Esophagus mucosa (tissue), 1 donor: ENCODE measurements at regions not wholly inside any gene's neighbourhood (a gene's known extent, or its start where the extent isn't known, plus 50 kb on each side); places are given as distances from the start of the nearest gene placed in this dataset.

Source experiments
- ATAC-seq: fragments of 200-7000 bp; cut with Tn5 transposase; one replicate; pipeline ENCODE4 v1.9.1; 2020
- donor health status: DM: yes; HTN: yes; CAD: no.

DNA sequence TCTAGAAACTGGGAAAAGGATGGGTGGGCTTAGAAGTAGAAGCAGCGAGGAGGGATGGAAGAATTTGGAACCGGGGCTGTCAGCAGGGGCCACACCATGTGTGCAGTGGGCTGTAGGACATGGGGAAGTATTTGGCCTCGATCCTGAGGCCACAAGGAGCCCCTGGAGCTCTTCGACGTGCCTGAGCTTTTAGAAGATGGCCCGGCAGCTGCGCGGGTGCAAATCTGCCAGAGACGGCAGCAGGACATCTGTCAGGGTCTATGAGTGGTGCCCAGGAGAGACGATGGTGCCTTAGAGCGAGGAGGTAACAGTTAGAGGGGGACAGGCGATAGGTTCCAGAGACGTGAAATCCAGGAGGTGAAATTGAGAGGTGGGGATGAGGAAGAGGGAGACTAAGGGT, 321.1 kb downstream of the UACA start:
- ATAC-seq: no peak

DNA sequence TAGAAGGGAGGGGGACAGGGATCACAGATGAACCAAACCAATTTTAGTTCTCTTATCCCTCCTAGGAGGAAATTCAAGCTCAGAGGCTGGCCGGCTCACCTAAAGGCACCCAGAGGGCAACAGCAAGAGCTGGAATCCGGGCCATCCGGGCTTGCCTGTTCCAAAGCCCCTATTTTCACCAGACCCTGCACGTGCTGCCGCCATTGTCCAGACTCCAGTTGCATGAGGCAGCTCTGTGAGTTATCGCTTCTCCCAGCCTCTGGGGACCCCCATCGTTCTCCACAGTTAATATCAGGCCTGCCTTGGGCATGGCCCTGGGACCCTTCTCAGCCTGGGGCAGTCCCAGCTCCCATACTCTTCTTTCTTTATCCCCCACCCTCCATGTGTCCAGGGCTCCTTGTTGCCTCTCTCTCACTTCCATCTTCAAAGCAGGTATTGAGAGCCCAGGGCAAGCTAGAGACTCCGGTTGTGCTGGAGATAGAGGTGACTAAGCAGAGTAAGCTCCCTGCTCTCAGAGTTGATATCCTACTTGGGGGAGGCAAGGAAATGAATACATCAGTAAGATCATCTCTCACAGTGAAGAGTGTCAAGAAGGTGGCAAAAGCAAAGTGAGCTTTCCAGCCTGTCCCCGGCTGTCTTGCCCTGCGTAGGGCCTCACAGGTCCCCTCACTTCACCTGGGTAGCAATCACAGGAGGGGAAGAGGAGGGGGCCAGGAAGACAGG, 322.8 kb downstream of the UACA start:
- peak; percentile 17 for ATAC-seq

DNA sequence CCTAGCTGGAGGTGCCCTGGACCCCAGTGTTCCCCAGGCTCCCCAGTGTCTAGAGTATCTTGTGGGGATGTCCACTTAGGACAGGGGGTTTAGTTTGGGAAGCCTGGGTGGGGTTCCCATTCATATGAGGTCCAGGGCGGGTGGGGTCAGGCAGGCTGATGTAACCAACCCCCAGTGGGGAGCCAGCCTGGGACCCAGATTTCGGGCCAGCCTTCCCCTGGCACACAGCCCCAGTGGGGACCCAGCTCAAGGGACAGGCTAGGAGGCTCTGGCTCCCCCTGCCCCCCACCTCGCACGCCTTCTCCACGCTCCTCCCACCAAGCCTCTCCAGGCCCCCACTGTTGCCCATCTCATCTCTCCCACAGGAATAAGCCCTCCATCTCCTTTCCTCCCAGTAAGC, 323.5 kb downstream of the UACA start:
- no peak for ATAC-seq

DNA sequence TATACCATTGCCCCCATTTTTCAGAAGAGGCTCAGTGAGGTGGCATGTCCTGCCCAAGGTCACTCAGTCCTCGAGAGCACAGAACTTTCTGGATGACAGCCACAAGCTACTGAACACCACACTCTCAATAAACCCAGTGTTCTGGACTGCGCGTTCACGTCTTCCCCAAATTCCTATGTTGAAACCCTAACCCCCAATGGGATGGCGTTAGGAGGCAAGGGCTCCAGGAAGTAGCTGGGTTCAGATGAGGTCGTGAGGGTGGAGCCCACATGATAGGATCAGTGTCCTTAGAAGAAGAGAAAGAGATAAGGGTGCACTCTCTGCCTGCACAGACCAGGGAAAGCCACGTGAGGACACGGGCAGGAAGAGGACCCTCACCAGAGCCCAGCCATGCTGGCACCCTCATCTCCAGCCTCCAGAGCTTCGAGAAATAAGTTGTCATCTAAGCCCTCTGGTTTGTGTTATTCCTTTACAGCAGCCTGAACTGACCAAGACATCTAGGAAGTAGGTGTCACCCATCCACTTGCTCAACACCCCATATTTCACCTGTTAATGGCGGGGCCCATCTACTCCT, 324.0 kb downstream of the UACA start:
- no peak for ATAC-seq

DNA sequence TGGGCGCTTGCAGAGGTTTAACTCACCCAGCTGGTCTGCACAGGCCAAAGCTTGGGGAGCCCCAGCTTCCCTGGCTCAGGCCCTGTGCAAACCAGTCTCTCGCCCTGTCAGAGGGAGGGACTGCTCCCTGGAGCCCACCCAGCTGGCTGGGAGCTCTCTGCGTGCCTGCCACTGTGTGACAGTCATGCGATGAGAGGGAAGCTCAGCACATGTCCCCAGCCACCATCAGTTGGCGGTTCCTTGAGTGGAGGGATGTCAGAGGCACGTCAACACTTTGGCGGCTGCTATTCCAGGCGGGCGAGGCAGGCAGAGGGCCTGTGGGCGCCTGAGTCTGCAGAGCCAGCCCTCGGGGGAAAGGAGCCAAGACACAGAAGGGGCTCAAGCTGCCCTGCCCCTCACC, 324.6 kb downstream of the UACA start:
- ATAC-seq: peak; percentile 22

DNA sequence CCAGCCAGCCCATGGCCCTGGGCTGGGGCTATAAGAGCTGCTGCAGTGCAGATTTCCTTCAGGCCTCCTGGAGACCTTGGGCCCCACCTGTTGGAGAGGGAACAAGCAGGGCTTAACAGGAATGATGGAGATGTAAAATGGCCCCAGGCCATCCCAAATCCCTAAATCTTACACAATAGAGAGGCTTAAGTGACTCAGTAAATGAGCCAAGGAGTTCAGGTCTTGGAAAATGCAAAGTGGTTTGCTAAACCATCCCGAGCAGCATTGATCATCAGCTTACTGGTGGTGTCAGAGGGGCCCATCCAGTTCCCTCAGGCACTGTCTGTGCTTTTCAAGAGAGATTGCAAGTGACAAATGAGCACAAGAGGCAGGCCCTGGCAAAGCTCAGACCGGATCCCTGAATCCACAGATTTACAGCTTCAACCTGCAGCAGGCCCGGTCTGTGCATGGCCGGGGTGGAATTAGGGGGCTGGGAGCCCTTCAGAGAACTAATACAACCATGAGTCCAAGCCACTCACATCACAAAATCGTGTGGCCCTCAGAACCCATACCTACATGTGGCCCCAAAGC, 325.4 kb downstream of the UACA start:
- peak; percentile 79 for ATAC-seq

DNA sequence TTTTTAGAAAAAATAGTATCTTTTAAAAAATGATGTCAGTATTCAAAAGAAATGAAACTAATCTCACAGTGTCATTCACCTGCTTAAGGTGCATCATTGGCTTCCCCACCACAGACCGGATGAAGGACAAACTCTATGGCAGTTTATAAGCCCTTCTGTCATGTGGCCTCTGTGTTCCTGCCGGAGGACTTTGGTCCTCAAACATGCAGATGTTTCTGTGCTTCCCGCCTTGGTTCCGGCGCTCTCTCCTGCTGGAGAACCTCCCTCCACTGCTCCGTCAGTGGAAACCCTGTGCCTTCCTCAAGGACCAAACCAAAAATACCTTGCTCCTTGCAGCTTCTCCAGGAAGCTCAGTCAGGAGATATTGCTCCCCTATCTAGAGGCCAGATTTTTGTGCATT, 326.3 kb downstream of the UACA start:
- no peak for ATAC-seq

DNA sequence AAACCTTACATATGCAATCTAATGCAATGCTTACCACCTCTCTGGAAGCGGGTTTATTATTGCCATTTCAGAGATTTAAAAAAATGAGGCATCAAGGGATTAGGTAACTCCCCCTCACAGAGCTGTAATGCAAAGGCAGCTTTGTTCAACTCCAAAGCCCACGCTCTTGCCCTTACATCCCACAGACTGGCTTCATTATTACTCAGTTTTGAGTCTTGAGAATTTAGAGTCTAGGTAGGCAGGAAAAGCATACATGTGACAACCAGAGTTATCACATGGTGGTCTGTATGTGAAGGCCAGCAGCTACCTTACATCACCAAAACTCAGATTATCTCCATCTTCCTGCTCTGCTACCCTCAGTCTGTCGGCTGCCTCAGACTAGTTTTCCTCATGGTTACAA, 326.9 kb downstream of the UACA start:
- ATAC-seq: no peak

DNA sequence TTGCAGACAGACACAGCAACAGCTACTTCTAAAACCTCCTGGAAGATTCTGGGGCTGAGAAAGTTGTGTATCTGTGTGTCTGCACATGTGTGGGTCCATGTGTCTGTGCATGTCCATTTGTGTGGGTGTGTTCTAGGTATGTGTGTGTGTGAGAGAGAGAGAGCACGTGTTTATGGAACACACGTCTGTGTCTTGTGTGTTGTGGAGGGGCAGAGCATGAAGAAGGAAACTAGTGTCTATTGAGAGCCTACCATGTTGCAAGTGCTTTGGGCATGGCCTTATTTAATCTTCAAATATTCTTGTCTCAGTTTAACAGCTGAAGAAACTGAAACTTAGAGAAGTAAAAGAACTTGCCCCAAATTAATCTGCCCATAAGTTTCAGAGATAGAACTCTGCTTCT, 327.5 kb downstream of the UACA start:
- no peak for ATAC-seq

DNA sequence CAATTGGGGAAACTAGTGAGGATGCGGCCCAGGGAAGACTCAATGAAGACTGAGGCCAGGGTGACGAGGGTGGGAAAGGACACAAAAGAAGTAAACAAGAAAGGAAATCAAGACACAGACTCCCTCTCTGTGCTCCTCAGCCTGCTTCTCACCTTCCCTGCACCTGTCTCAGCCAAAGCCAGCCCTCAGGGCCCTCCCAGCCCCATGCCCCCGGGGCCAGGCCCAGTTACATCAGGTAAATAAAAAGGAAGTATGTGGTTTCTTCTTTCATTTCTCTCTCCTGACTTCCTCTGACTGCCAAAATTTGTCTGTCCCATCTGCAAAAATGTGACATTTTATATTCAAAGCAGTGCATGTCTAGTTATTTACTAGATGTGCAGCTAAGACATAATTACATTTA, 328.0 kb downstream of the UACA start:
- no peak for ATAC-seq

DNA sequence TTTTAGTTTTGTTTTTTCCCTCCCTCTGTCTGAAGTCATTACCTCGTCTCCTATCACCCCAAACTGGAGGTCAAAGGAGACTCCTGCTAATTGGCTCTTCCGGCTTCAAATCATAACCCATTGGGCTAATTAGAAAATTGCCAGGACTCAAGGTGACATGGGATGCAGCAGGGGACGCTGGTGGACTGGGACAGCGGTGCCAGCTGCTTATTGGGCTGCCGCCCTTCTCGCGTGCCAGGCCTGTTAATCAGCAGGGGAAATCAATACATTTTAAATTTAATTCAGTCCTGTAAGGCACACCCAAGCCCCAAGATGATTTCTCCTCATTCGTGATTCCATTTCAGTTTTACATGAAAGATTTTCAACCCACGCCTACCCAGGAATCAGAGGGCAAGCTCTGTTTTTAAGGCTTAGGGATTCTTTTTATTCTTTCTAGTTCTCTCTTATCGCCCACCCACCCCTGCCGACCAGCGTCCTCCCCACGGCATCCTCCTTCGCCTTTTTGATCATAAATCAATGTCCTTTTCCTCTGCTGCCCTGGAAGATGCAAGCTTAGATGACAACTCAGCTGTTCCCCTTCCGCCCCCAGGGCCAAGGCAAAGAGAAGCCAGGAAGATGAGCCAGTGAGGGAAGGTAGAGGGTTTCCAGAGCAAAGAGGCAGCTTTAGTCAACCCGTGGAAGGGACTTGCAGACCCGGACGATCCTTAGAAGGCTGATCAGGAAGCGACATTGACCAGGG, 329.6 kb downstream of the UACA start:
- ATAC-seq: no peak

DNA sequence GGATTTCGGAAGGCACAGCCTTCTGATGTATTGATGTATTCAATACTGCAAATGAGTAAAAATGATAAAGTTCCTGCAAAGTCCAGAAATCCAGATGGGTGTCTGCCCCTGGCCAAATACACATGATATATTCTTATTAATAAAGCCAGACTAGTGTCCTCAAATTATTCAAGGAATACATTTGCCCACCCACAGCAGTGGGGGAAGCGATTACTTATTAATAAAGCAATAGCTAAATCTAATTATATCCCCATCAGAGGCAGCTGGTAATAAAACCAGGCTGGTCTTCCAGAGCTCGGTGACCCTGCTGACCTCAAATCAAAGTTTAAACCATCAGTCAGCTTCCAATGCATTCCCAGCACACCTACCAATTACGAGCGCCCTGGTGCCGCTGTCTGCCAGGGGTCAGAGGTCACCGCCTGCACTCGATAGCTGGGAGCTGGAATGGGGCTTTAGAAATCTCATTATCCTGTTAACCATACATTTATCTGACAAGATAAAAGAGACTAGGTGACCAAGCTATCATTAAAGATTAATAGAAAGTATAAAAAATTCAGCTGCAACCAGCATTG, 330.3 kb downstream of the UACA start:
- no peak for ATAC-seq

DNA sequence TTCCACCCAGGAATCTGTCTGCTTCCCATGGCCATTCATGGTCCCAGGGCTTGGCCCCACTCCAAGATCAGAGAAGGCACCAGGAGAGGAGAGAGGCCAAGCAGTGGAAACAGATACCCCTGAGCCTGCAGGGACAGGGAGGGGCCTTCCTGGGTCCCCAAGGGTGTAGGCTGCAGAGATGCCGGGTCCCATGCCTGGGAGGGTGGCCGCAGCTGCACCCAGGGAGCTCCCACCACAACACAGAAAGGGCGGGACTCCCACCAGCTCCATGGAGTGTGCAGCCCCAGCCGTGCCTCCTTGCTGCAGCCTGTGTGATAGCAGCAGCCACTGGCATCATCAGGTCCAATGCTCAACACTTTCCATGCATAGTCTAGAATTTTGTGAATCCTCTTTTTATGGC, 331.5 kb downstream of the UACA start:
- ATAC-seq: no peak

DNA sequence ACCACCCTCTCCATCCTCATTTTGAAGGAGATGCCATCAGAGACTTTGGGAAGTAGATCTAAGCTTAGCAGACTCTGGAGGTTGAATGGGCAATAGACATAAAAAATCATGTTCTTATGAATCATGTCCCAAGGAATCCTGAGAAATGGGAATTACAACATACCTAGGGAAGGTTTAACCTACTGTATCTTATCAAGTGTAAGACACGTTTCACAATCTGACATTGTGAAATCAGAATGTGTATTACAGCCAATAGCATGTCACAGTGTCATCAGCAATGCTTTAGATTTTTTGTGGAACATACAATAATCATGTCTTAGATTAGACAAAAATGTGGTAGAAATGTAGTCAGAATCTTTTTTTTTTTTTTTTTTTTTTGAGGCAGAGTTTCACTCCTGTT, 332.4 kb upstream of the TLE3 start:
- ATAC-seq: peak; percentile 64

DNA sequence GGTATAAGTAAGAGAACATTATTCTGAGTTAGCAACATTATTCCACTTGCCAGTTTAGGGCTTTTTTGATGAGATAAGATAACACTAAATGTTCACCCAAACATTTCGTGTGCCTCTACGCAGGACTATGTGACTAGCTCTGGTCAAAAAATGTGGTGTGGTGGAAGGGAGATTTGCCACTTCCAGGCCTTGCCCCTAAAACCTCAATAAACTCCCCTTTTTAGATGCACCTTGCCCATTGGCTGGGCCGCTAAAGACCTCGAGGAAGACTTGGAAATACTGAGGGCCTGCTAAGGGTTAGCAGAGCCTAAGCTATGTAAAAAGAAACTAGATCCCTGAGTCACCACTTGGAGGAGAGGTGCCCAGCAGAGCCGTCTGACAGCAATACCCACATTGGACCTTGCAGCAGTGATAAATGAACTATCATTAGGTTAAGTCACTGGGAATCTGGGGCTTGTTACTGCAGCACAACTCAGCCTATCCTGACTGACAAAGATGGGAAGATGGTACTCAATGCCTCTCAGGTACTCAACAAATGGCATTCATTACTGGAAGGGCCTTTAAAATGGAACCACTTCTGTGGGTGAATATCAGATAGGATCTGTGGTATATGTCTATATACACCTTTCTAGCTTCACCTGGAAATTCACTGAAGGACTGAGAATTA, 331.5 kb upstream of the TLE3 start:
- no peak for ATAC-seq

DNA sequence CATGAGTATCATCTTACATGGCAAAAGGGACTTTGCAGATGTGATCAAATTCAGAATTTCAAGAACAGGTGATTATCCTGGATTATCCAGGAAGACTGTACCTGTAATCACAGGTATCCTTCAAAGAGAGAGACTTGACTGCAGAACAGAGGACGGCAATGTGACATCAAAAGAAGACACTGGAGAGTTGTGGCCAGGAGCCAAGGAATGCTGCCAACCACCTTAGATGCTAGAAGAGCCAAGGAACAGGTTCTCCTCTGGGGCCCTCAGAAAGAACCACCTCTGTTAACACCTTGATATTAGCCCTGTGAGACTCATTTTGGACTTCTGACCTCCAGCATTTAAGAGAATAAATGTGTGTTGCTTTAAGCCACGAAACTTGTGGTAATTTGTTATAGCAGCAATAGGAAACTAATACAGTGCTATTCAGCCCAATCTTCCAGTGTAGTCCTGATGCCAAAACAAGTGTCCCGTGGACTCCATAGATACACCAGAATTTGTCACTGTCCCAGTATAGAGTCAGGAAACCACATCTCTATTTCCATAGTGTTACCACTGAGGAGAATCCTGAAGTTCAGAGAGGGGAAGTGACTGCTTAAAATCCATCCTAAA, 330.6 kb upstream of the TLE3 start:
- ATAC-seq: no peak

DNA sequence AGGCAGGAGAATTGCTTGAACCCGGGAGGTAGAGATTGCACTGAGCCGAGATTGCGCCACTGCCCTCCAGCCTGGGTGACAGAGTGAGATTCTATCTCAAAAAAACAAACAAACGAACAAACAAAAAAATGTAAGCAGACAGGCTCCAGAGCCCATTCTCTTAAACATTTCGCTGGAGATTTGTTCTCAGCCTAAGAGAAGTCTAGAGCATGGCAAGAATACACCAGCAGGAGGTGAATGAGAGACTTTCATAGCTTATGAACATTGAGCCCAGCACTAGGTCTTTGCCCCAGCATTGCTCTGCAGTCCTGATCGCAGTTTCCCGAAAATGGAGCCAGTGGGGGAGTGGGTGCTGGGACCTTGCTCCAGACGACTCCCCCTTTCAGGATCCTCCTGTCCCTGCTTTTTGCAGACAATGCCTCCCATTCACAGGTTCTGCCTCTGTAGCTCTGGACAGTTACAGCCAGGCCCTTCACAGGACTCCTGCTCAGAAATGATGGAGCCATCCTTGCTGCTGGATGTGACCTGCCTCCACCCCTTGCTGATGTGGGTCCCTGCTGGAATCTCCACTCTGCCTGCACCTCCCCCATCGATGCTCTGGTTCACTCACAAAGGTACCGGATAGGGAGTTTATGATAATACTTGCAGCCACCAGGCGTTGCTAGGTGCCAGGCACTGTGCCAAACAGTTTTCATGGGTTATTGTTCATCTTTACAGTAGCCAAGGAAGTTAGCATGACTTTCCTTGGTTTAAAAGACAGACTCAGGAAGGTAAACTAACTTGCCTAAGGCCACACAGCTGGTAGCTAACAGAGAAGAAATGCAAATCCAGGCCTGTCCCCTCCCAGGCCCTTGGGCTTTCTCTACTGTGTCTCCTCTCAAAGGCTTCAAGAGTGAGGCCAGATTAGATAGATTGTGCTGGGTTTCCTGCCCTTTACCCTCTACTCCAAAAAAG, 329.7 kb upstream of the TLE3 start:
- peak; percentile 19 for ATAC-seq

DNA sequence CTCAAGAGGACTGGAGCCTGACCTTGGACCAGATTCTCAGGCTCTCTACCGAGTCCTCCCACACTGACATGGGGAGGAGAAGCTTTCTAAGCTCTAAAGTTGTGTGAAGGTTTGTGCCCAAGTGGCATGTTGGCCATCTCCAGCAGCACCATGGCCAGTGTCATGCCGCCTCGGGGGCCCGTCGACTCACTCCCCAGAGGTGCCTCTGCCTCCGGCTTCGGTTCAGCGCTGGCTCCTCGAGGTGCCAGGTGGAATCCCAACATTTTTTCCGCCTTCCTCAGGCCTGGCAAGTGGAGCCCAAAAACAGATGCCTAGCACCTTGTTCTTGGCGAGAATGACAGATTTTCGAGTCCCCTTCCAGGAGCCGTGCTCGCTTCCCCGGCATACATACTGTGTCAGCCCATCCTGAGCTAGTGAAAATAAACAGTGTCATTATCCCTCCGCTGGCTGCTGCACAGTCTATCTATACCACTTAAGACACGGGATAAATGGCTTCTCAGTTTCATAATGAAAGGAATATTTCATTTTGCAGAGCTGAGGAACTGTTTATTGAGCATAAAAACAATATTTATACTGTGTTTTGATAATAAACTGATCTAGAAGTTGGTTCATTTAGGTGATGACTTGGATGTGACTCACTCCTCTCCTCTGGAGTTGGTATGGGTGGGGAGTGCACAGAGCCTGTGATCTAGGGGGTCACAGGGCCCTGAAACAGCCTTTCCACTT, 328.5 kb upstream of the TLE3 start:
- ATAC-seq: no peak

DNA sequence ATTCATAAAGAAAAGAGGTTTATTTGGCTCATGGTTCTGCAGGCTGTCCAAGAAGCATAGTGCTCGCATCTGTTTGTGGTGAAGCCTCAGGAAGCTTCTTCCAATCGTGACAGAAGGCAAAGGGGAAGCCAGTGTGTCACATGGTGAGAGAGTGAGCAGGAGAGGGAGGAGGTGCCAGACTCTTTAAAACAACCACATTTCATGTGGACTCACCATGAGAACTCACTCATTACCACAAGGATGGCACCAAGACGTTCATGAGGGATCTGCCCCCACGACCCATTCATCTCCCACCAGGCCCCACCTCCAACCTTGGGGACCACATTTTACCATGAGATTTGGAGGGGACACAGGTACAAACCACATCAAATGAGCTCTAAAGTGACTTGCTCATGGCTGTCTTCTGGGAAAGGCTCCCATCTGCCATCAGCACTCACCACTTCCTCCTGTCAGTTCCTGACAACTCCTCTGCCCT, 327.3 kb upstream of the TLE3 start:
- ATAC-seq: no peak

DNA sequence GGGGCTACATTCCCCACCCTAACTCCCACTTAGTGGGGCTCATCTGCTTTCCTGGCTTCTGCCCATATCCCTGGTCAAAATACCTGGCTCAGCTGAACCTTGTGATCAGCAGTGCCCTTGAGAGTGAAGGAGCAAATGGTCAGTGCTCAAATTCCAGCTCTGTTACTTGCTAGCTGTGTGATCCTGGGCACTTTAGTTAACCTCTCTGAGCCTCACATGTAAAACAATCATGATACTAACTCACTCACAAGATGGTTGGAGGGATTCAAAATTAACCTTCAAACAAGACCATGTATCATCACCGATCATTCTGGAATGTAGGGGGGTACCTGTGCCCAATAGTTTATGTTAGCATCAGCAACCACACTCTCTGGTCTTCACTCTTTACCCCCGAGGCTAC, 325.6 kb upstream of the TLE3 start:
- no peak for ATAC-seq
